ENCODE measurements at regions not wholly inside any gene's neighbourhood (a gene's known extent, or its start where the extent isn't known, plus 50 kb on each side); places are given as distances from the start of the nearest gene placed in this dataset.
"Not testable (repeated sequence)": the region's sequence is repeated elsewhere in the genome, so short reads cannot be mapped to it uniquely, and the experiment has no call there.

DNA sequence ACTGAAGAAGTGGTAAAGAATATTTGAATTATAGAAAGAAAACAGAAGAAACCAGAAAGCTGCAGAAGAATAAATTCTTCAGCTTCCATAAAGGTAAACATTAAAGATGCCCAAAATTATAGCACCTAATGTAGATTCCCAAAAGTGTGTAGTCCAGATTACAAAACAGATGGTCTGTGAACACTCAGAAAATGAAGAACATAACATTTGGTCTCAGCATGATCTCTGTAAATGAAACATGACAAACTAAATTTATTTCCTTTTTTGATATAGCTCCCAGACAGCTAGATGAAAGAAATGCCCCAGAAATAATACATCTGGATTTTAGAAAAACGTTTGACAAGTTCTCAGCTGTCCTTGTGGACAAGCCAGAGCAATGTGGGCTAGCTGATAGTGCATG is 794.2 kb upstream of the NXPH2 start:
- no peak for DNase-seq (ENCODE audit: low spot score)

DNA sequence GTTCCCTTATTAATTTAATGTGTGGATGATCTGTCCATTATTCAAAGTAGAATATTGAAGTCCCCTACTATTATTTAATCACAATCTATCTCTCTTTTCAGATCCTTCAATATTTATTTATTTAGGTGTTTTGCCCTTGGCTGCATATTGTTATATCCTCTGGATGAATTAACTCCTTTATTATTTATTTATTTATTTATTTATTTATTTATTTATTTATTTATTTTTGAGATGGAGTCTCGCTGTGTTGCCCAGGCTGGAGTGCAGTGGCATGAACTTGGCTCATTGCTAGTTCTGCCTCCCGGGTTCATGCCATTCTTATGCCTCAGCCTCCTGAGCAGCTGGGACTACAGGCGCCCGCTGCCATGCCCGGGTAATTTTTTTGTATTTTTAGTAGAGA is 776.6 kb upstream of the NXPH2 start:
- DNase-seq (ENCODE audit: low spot score): no peak

DNA sequence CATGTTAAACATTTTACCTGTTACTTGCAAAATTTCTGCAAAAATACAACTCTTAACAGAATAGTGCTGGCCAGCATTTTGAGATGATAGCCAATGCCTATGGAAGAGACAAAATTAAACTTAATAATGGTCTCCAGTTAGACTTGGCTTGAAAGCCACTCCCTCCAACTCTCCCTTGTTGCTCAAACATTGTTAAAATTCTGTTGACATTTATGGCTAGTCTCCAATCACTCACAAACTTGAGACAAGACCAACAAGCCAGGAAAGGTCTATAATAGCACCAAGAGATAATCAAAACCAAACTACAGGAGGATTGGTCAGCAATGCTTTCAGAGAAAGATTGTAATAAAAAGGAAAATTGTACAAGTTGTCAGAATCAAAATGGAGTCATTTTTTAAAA is 770.7 kb upstream of the NXPH2 start:
- no peak for DNase-seq (ENCODE audit: low spot score)

- DNase-seq (ENCODE audit: low spot score): no peak
Measured at GRCh38 chr2:139550341-139550740, 770.2 kb upstream of the NXPH2 start.

- DNase-seq (ENCODE audit: low spot score): no peak
Measured at GRCh38 chr2:139544186-139544851, 764.1 kb upstream of the NXPH2 start.

GRCh38 chr2:139538332-139539020 is 758.3 kb upstream of the NXPH2 start:
- DNase-seq (ENCODE audit: low spot score): not testable (repeated sequence)

DNA sequence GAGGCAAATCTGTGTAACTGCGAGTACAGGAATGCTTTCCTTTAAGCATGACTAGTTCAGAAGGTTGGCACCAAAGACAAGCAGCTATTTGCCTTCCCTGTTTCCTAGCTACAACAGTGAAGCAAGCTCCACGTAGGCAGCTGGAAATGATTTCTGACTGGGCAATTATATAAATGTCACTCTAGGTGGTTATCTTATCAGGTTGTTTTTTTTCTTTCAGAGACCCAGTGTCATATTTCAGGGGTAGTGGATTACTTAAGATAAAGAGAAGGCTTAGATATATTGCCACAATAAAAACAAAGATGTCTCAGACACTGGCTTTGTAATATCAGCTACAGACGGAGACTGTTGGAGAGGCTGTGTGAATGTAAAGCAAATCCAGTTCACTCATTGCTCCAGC is 748.9 kb upstream of the NXPH2 start:
- no peak for DNase-seq (ENCODE audit: low spot score)

DNA sequence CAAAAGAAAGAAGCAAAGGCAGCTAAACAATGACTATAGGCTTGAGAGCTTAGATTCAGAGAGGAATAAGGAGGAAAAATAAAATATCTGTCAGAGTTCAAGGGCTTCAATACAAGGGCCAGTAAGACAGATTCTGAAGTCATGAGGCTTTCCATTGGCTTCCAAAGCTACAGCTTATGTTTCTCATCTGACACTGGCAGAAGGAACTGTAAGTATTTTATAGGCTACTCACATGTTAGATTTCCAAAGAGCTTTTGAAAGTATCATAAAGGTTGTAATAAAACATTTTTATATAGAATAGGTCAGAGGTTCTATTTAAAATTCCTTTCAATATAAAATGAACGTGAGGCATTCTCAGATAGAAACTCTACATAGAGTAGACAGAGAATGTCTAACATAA is 746.6 kb upstream of the NXPH2 start:
- DNase-seq (ENCODE audit: low spot score): no peak

GRCh38 chr2:139518321-139518720 is 738.1 kb upstream of the NXPH2 start:
- DNase-seq (ENCODE audit: low spot score): no peak

- DNase-seq (ENCODE audit: low spot score): no peak
Measured at GRCh38 chr2:139514951-139515350, 734.8 kb upstream of the NXPH2 start.

GRCh38 chr2:139495851-139496250 is 715.7 kb upstream of the NXPH2 start:
- no peak for DNase-seq (ENCODE audit: low spot score)

GRCh38 chr2:139492131-139492680 is 712.0 kb upstream of the NXPH2 start:
- no peak for DNase-seq (ENCODE audit: low spot score)

DNA sequence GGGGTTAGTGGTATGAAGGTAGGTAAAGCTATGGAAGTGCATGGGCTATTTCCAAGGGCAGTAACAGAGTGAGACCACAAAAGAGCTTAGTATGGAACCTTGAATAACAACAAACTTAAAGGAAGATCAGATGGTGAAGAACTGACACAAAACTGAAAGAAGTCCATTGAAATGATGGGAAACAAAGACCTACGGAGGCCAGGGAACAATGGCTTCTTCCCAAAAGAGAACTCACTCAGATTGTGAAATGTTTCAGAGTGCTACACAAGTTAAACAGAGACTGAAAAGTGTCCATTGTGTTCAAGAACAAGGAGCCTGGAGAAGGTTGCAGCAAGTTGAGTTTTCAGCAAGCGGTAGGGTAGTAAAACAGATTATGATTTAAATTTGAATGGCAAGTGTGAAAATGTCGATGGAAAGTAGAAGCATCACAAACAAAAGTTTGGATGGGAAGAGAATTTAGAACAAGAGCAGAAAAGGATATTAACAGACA is 700.0 kb upstream of the NXPH2 start:
- DNase-seq (ENCODE audit: low spot score): no peak

DNA sequence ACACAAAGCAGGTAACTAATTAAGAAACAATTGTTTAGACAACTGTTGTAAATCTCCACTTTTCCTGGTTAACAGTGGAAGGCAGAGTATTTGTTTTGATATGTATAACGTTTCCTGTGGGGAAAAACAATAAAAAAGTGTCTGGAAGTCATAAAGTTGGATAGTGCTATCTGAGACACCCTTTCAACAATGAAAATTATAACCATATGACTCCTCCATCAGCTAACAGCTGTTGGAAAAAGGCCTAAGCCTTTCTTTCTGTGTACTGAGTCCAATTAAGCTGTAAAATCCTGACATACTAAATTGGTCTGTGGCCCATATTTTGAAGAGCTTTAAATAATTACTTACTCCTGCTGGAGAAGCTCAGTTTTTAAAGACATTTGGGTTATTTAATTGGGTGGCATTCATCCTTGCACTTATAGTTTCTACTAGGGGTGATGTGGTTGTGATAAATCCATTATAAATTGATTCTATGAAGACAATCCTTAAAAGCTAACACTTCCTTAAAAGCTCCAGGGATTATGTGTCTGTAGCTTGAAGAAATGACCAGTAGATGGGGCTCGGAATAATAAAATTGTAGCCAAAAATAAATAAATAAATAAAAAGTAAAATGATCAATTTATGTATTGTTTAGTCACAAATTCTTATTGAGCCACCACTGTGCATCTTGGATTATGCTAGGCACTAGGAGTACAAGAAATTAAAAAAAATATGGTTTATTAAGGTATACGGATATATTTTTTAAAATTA is 698.1 kb upstream of the NXPH2 start:
- DNase-seq (ENCODE audit: low spot score): no peak

- no peak for DNase-seq (ENCODE audit: low spot score)
Measured at GRCh38 chr2:139477618-139478017, 697.4 kb upstream of the NXPH2 start.

- DNase-seq (ENCODE audit: low spot score): no peak
Measured at GRCh38 chr2:139469985-139470384, 689.8 kb upstream of the NXPH2 start.

DNA sequence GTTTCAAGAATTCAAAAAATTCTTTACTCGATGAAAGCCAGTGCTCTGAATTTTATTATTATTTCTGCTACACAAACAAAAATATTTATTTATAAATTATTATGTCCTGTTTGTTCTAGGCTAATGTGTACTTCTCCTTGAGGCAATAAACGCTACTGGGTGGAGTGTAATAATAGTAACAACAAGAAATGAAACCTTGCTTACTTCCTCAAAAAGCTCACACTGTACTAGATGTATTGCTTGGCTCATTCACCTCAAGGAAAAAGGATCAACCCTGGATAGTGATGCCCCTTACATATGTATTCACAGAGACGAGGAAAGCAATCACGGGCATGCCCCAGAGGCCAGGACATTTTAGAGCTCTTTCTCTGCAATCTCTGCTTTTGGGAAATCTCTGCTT is 685.6 kb upstream of the NXPH2 start:
- DNase-seq (ENCODE audit: low spot score): no peak

DNA sequence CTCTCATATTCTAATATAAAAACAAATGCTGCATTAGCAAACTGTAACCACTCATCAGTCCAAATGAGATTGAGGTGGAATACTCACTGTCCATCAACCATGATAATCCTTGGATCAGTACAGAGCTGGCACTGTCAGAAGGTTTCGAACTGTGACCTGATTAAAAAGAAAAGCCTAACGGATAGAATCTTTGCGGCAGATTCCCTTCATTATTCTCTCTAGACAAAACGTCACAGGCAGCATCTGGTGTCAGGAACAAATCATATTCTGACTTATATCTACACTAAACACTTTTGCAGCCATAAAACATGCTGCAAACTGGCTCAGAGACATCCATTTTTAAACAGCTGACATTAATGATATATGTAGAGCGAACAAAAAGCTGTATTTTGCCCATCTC is 677.7 kb upstream of the NXPH2 start:
- DNase-seq (ENCODE audit: low spot score): no peak

- no peak for DNase-seq (ENCODE audit: low spot score)
Measured at GRCh38 chr2:139454251-139454650, 674.1 kb upstream of the NXPH2 start.

DNA sequence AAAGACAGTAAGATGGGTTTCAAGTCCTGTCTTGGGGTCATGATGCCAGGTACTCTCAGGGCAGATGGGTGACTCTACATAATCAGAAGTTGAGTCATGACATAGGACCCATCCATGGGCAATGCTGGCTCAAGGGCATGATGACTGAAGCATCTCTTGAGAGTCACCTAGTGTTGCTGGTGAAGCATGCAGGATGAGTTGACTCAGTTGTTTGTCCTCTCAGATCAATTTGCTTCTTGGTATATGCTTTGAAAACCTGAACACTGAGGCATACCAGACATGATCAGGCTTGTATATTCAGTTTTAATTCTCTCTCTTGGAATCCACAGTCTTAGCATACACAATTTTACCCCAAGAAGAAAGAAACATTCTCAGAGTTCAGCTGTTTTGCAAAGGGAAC is 658.9 kb upstream of the NXPH2 start:
- no peak for DNase-seq (ENCODE audit: low spot score)

- no peak for DNase-seq (ENCODE audit: low spot score)
Measured at GRCh38 chr2:139438478-139438877, 658.3 kb upstream of the NXPH2 start.

GRCh38 chr2:139427164-139427563 is 647.0 kb upstream of the NXPH2 start:
- DNase-seq (ENCODE audit: low spot score): no peak

DNA sequence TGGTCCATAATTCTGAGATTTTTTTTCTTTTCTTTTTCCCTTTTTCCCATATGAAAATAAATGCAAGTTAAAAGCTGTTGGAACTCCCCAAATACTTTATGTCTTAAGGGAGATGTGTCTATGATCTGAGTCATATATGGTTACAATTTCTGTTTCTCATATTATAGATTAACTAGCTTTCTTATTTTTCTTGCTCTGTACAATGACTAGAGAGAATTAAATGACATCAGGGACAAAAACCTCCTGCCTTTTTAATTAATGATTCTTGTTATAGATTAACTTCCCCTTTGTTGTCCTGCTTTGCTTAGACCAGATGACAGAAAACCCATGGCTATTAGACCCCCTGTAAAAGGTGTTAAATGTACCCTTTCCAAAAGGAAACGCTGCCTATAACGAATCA is 643.9 kb upstream of the NXPH2 start:
- no peak for DNase-seq (ENCODE audit: low spot score)

Measured in mucosa of gallbladder (tissue), 1 donor.